Trophoblast cell (in vitro differentiated cells and primary cell): ENCODE measurements at regions not wholly inside any gene's neighbourhood (a gene's known extent, or its start where the extent isn't known, plus 50 kb on each side); places are given as distances from the start of the nearest gene placed in this dataset.

Experiments
- DNase-seq, 2 donors: peaks; one replicate each; pipeline ENCODE4 v3.0.0-alpha.2; 2016
- H2AFZ ChIP-seq: 2 replicates; pipeline ENCODE4 v1.6.1; 2013; ENCODE audit warnings: low read length, moderate library complexity, mild to moderate bottlenecking; ENCODE audit not compliant: insufficient read depth, poor library complexity
- H2AK5ac ChIP-seq: 2 replicates; pipeline ENCODE4 v1.6.1; 2013; ENCODE audit warnings: mild to moderate bottlenecking, low read length
- H2BK120ac ChIP-seq: 2 replicates; pipeline ENCODE4 v1.6.1; 2013; ENCODE audit warnings: low read length, mild to moderate bottlenecking, moderate library complexity; ENCODE audit not compliant: insufficient read depth, poor library complexity
- H2BK12ac ChIP-seq: 2 replicates; pipeline ENCODE4 v1.6.1; 2013; ENCODE audit warnings: mild to moderate bottlenecking, low read length, moderate library complexity
- H2BK5ac ChIP-seq: 2 replicates; pipeline ENCODE4 v1.6.1; 2013; ENCODE audit warnings: low read length, low read depth, moderate library complexity, mild to moderate bottlenecking; ENCODE audit not compliant: poor library complexity
- H3K14ac ChIP-seq: 2 replicates; pipeline ENCODE4 v1.6.1; 2013; ENCODE audit warnings: mild to moderate bottlenecking, low read length
- H3K18ac ChIP-seq: 2 replicates; pipeline ENCODE4 v1.6.1; 2013; ENCODE audit warnings: mild to moderate bottlenecking, low read length
- H3K23ac ChIP-seq: 2 replicates; pipeline ENCODE4 v1.6.1; 2013; ENCODE audit warnings: low read length
- H3K27ac ChIP-seq: 2 replicates; pipeline ENCODE4 v1.5.1; 2013; ENCODE audit warnings: low read depth, mild to moderate bottlenecking, inconsistent platforms, low read length, moderate library complexity
- H3K27me3 ChIP-seq: 2 replicates; pipeline ENCODE4 v1.6.1; 2013; ENCODE audit warnings: inconsistent platforms, mild to moderate bottlenecking, low read length, moderate library complexity; ENCODE audit not compliant: insufficient read depth
- H3K36me3 ChIP-seq, 2 experiments: 1 replicate in 1 of 2; 2 replicates in 1 of 2; pipeline ENCODE4 v1.6.1; 2013; ENCODE audit warnings: low read length in 2 of 2, mild to moderate bottlenecking in 2 of 2, moderate library complexity in 1 of 2; ENCODE audit not compliant: insufficient read depth in 2 of 2, control insufficient read depth in 1 of 2
- H3K4ac ChIP-seq: 2 replicates; pipeline ENCODE4 v1.6.1; 2013; ENCODE audit warnings: low read depth, mild to moderate bottlenecking, low read length, moderate library complexity
- H3K4me1 ChIP-seq, 2 experiments: 1 replicate in 1 of 2; 2 replicates in 1 of 2; pipeline ENCODE4 v1.6.1; 2013; ENCODE audit warnings: low read length in 2 of 2, mild to moderate bottlenecking in 2 of 2, moderate library complexity in 1 of 2; ENCODE audit not compliant: insufficient read depth in 2 of 2, control insufficient read depth in 1 of 2
- H3K4me2 ChIP-seq: 2 replicates; pipeline ENCODE4 v1.6.1; 2013; ENCODE audit warnings: inconsistent platforms, mild to moderate bottlenecking, low read length, moderate library complexity
- H3K4me3 ChIP-seq: 2 replicates; pipeline ENCODE4 v1.5.1; 2013; ENCODE audit warnings: mild to moderate bottlenecking, low read depth, low read length, inconsistent platforms
- H3K79me1 ChIP-seq: one replicate; pipeline ENCODE4 v1.6.1; 2013; ENCODE audit warnings: low read length
- H3K79me2 ChIP-seq: 2 replicates; pipeline ENCODE4 v1.6.1; 2013; ENCODE audit warnings: low read length, mild to moderate bottlenecking; ENCODE audit not compliant: control insufficient read depth, insufficient read depth, poor library complexity
- H3K9ac ChIP-seq: 2 replicates; pipeline ENCODE4 v1.6.1; 2013; ENCODE audit warnings: mild to moderate bottlenecking, low read length
- H3K9me3 ChIP-seq: 2 replicates; pipeline ENCODE4 v1.6.1; 2013; ENCODE audit warnings: low read depth, mild to moderate bottlenecking, control low read depth, inconsistent platforms, low read length; ENCODE audit not compliant: insufficient read depth
- H4K12ac ChIP-seq: 2 replicates; pipeline ENCODE4 v1.6.1; 2013; ENCODE audit warnings: low read depth, mild to moderate bottlenecking, low read length, moderate library complexity
- H4K8ac ChIP-seq: 2 replicates; pipeline ENCODE4 v1.6.1; 2013; ENCODE audit warnings: low read depth, mild to moderate bottlenecking, low read length, moderate library complexity
- H4K91ac ChIP-seq: one replicate; pipeline ENCODE4 v1.6.1; 2013; ENCODE audit warnings: low read depth, mild to moderate bottlenecking, low read length, moderate library complexity
- WGBS: extraction: QIAGEN DNeasy Blood & Tissue Kit; methylation state at CpG from one replicate; pipeline ENCODE4 v1.1.7; 2013; ENCODE audit warnings: missing lambda C conversion rate; ENCODE audit not compliant: insufficient read length, insufficient coverage; ENCODE audit errors: extremely low coverage; 5-methylcytosine and 5-hydroxymethylcytosine counted together

DNA sequence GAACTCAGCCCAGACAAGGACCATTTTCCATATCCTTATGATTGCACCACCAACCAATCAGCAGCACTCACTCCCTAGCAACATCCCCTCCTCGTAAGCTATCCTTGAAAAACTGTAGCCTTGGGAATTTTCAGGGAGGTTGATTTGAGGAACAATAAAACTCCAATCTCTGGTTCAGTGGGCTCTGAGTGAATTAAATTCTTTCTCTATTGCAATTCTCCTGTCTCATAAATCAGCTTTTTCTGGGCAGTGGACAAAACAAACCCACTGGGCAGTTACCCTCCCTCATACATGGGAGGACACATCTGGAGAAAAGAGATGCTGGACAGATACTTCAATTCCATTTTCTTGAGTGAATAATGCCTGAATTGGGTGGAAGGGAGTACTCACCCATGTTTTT, 115.4 kb upstream of the STXBP5 start:
- Histone ChIP-seq H3K27me3 (no peaks in the 10 kb centered on the region), H2BK120ac (no peak overlapping the region), H3K4ac (no peak overlapping the region), H2BK12ac (no peak overlapping the region), H2AK5ac (no peak overlapping the region), H3K4me2 (no peak overlapping the region), H3K23ac (no peak overlapping the region), H3K27ac (no peak overlapping the region), H3K4me3 (no peak overlapping the region), H4K12ac (no peak overlapping the region), H3K4me1 (no peaks in the 10 kb centered on the region), H3K36me3 (no peaks in the 10 kb centered on the region), H2BK5ac (no peak overlapping the region), H3K79me2 (no peaks in the 10 kb centered on the region), H3K18ac (no peak overlapping the region), H4K91ac (no peak overlapping the region), H3K9me3 (peaks cover 2% of the 10 kb centered on the region), H3K14ac (no peak overlapping the region), H3K9ac (no peak overlapping the region), H4K8ac (no peak overlapping the region), H3K79me1 (no peaks in the 10 kb centered on the region), H2AFZ (no peak overlapping the region)
- DNase-seq: no peak
- no CpG with 5 or more reads among the region's 1 CpG for WGBS

DNA sequence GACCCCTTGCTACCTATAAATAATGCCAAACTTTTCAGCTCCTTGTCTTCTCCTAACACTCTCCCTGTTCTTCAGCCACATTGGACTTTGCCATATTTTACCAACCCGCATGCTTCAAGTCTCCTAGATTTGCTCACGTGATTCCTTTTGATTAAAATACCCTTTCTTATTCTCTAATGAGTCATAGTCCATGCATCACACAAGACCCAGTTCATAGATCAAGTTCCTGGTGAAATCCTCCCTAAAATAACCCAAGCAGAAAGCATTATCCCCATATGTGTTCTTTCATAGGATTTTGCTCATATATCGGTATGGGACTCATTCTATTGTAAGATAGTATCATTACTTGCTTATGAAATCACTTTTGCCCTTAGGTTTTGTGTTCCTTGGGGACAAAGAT, 108.9 kb upstream of the STXBP5 start:
- H3K27ac ChIP-seq: no peak overlapping the region
- no peaks in the 10 kb centered on the region for H3K9me3 ChIP-seq
- H4K91ac ChIP-seq: no peak overlapping the region
- no peak overlapping the region for H3K4me3 ChIP-seq
- H3K79me2 ChIP-seq: no peaks in the 10 kb centered on the region
- DNase-seq: peak; percentile 5 to 60
- H3K9ac ChIP-seq: no peak overlapping the region
- H3K23ac ChIP-seq: no peak overlapping the region
- no peak overlapping the region for H3K4me2 ChIP-seq
- no peaks in the 10 kb centered on the region for H3K4me1 ChIP-seq
- no peak overlapping the region for H2AFZ ChIP-seq
- no peaks in the 10 kb centered on the region for H3K36me3 ChIP-seq
- H3K79me1 ChIP-seq: no peaks in the 10 kb centered on the region
- H3K27me3 ChIP-seq: no peaks in the 10 kb centered on the region
- no CpG with 5 or more reads among the region's 3 CpGs for WGBS
- no peak overlapping the region for H2AK5ac ChIP-seq
- H3K18ac ChIP-seq: no peak overlapping the region
- no peak overlapping the region for H2BK5ac ChIP-seq
- no peak overlapping the region for H3K14ac ChIP-seq
- no peak overlapping the region for H4K12ac ChIP-seq
- H2BK12ac ChIP-seq: no peak overlapping the region
- no peak overlapping the region for H3K4ac ChIP-seq
- H4K8ac ChIP-seq: no peak overlapping the region
- no peak overlapping the region for H2BK120ac ChIP-seq

DNA sequence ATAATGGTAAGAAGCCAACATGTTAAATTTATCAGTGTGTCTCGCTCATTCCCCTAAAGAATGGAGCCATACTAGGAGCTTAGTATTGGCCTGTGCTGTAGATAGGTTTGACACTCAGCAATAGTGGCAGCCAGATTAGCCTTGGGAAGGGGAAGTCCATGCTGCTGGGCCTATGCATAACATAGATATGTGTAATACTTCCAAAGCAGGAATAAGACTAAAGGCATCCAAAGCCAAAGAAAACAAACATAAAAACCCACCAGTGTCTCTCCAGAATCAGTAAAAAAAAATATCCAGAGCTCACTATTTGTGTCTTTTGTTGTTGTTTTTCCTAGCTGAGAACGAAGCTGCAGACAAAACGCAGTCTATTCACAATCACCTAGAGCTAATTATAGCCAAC, 104.2 kb upstream of the STXBP5 start:
- Histone ChIP-seq H4K8ac (no peak overlapping the region), H2AFZ (no peak overlapping the region), H3K23ac (no peak overlapping the region), H2AK5ac (no peak overlapping the region), H3K27me3 (no peaks in the 10 kb centered on the region), H3K79me2 (no peaks in the 10 kb centered on the region), H2BK5ac (no peak overlapping the region), H3K79me1 (no peaks in the 10 kb centered on the region), H2BK12ac (no peak overlapping the region), H3K4me1 (no peaks in the 10 kb centered on the region), H4K91ac (no peak overlapping the region), H3K27ac (no peak overlapping the region), H2BK120ac (no peak overlapping the region), H3K36me3 (no peaks in the 10 kb centered on the region), H3K9me3 (no peaks in the 10 kb centered on the region), H3K4me3 (no peak overlapping the region), H3K4me2 (no peak overlapping the region), H3K18ac (no peak overlapping the region), H3K4ac (no peak overlapping the region), H4K12ac (no peak overlapping the region), H3K9ac (no peak overlapping the region), H3K14ac (no peak overlapping the region)
- WGBS: no CpG with 5 or more reads among the region's 3 CpGs
- peak; percentile 45 to 52 for DNase-seq

DNA sequence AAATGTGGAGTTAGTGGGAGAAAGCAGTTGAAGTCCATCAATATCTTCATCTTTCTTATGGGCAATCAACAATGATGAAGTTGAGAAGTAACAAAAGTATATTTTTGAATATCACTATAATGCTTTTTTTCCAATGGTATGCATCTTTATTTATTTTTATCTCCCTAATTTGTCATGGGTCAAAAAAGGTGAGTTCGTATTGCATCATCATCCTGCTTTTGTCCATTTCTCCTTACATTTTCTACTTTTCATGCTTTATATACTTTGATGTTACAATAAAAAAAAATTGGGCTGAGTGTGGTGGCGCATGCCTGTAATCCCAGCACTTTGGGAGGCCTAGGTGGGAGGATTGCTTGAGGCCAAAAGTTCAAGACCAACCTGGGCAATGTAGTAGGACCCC, 101.2 kb upstream of the STXBP5 start:
- no peak overlapping the region for H4K8ac ChIP-seq
- H4K12ac ChIP-seq: no peak overlapping the region
- no peaks in the 10 kb centered on the region for H3K9me3 ChIP-seq
- no peak overlapping the region for H4K91ac ChIP-seq
- no CpG with 5 or more reads among the region's 2 CpGs for WGBS
- no peaks in the 10 kb centered on the region for H3K79me2 ChIP-seq
- H3K14ac ChIP-seq: no peak overlapping the region
- no peak overlapping the region for H2BK12ac ChIP-seq
- H2BK120ac ChIP-seq: no peak overlapping the region
- H3K23ac ChIP-seq: no peak overlapping the region
- H3K4me3 ChIP-seq: no peak overlapping the region
- H3K4me2 ChIP-seq: no peak overlapping the region
- no peak overlapping the region for H3K4ac ChIP-seq
- DNase-seq: no peak
- H2BK5ac ChIP-seq: no peak overlapping the region
- no peaks in the 10 kb centered on the region for H3K27me3 ChIP-seq
- H2AFZ ChIP-seq: no peak overlapping the region
- no peak overlapping the region for H2AK5ac ChIP-seq
- no peaks in the 10 kb centered on the region for H3K4me1 ChIP-seq
- no peaks in the 10 kb centered on the region for H3K79me1 ChIP-seq
- no peaks in the 10 kb centered on the region for H3K36me3 ChIP-seq
- no peak overlapping the region for H3K18ac ChIP-seq
- no peak overlapping the region for H3K27ac ChIP-seq
- no peak overlapping the region for H3K9ac ChIP-seq

DNA sequence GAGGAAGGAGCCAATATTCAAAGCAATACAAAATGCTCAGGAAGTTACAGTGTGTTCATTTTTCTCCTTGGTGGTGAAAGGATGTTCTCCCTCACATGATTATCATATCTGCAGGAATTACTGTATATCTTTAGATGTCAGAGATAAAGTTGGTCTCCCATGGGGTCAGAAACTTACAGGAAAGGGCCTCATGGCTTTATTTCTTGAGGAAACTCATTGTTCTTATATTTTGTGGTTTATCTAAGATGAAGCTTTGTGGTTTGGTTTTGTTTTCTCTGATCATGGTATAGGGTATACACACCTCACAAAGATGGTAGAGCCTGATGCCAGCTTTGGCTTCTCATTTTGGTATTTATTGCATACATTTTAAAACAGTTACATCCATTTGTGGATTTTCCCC, 100.5 kb upstream of the STXBP5 start:
- no peak overlapping the region for H2BK120ac ChIP-seq
- H3K18ac ChIP-seq: no peak overlapping the region
- no peak overlapping the region for H3K4me3 ChIP-seq
- H3K4ac ChIP-seq: no peak overlapping the region
- no peak overlapping the region for H3K9ac ChIP-seq
- H3K9me3 ChIP-seq: no peaks in the 10 kb centered on the region
- H2AFZ ChIP-seq: no peak overlapping the region
- H3K4me1 ChIP-seq: no peaks in the 10 kb centered on the region
- H3K27me3 ChIP-seq: no peaks in the 10 kb centered on the region
- H3K79me2 ChIP-seq: no peaks in the 10 kb centered on the region
- no peak overlapping the region for H4K12ac ChIP-seq
- H2BK12ac ChIP-seq: no peak overlapping the region
- H2BK5ac ChIP-seq: no peak overlapping the region
- H3K27ac ChIP-seq: no peak overlapping the region
- DNase-seq: no peak
- no peaks in the 10 kb centered on the region for H3K36me3 ChIP-seq
- no peak overlapping the region for H3K23ac ChIP-seq
- H2AK5ac ChIP-seq: no peak overlapping the region
- no peak overlapping the region for H4K8ac ChIP-seq
- H3K79me1 ChIP-seq: no peaks in the 10 kb centered on the region
- H4K91ac ChIP-seq: no peak overlapping the region
- H3K4me2 ChIP-seq: no peak overlapping the region
- no peak overlapping the region for H3K14ac ChIP-seq
